WTC11 (cell line): ENCODE measurements at regions not wholly inside any gene's neighbourhood (a gene's known extent, or its start where the extent isn't known, plus 50 kb on each side); places are given as distances from the start of the nearest gene placed in this dataset.

Experiments used
- ATAC-seq: fragments of 200-7000 bp; cut with Tn5 transposase; 2 replicates; pipeline ENCODE4 v1.10.0; 2021; ENCODE audit warnings: mild to moderate bottlenecking, moderate library complexity
- CTCF ChIA-PET: fragments of 300-600 bp; sonication (Branson Sonifier 250); formaldehyde crosslinking; loops from one replicate; lab custom pipeline; 2021; ENCODE audit warnings: antibody characterized with exemption; lab: Charles Lee
- POLR2A ChIA-PET: fragments of 350-600 bp; sonication (Branson Sonifier 250); formaldehyde crosslinking; loops from one replicate; lab custom pipeline; 2021; ENCODE audit warnings: antibody characterized with exemption; lab: Charles Lee
- DNase-seq: peaks from one replicate; pipeline ENCODE4 v3.0.0; 2021; ENCODE audit warnings: low spot score
- H3K27ac Mint-ChIP-seq: 2 replicates; pipeline ENCODE4 v1.8.0; 2021; ENCODE audit warnings: mixed read lengths
- H3K27me3 Mint-ChIP-seq: 2 replicates; pipeline ENCODE4 v1.8.0; 2021; ENCODE audit warnings: low read depth, mild to moderate bottlenecking, moderate library complexity, mixed read lengths
- H3K36me3 Mint-ChIP-seq: 2 replicates; pipeline ENCODE4 v1.8.0; 2021; ENCODE audit warnings: mixed read lengths
- H3K4me1 Mint-ChIP-seq: 2 replicates; pipeline ENCODE4 v1.8.0; 2022; ENCODE audit warnings: mixed read lengths
- H3K4me3 Mint-ChIP-seq: 2 replicates; pipeline ENCODE4 v1.8.0; 2021; ENCODE audit warnings: mild to moderate bottlenecking, moderate library complexity, mixed read lengths
- H3K9me3 Mint-ChIP-seq: 2 replicates; pipeline ENCODE4 v1.8.0; 2021; ENCODE audit warnings: mixed read lengths
- FOXK1 ChIP-seq: sonication (generic); formaldehyde crosslinking; IDR thresholded peaks from 2 replicates; pipeline ENCODE4 v1.8.0; 2022; ENCODE audit warnings: mild to moderate bottlenecking, moderate library complexity, missing genetic modification reagents
- FOXP1 ChIP-seq: sonication (generic); formaldehyde crosslinking; IDR thresholded peaks from 2 replicates; pipeline ENCODE4 v1.8.0; 2022; ENCODE audit warnings: missing genetic modification reagents, mild to moderate bottlenecking, moderate library complexity, borderline replicate concordance
- JAZF1 ChIP-seq: fragments of 250-450 bp; sonication (Bioruptor Pico); IDR thresholded peaks from 2 replicates; pipeline ENCODE4 v1.9.0; 2021; ENCODE audit warnings: moderate library complexity, mild to moderate bottlenecking, inconsistent platforms
- KAT7 ChIP-seq: sonication (generic); formaldehyde crosslinking; IDR thresholded peaks from 2 replicates; pipeline ENCODE4 v1.8.1; 2023; ENCODE audit warnings: missing genetic modification reagents, mild to moderate bottlenecking, borderline replicate concordance
- MYBL2 ChIP-seq: sonication (generic); formaldehyde crosslinking; IDR thresholded peaks from 2 replicates; pipeline ENCODE4 v1.8.1; 2023; ENCODE audit warnings: mild to moderate bottlenecking, moderate library complexity, missing genetic modification reagents
- NFE2L1 ChIP-seq: sonication (generic); formaldehyde crosslinking; IDR thresholded peaks from 2 replicates; pipeline ENCODE4 v1.8.1; 2023; ENCODE audit warnings: missing genetic modification reagents
- NFYB ChIP-seq: sonication (generic); formaldehyde crosslinking; conservative IDR thresholded peaks from 2 replicates; pipeline ENCODE4 v1.8.0; 2022; ENCODE audit warnings: low read depth, missing genetic modification reagents
- NR1H2 ChIP-seq: sonication (generic); formaldehyde crosslinking; IDR thresholded peaks from 2 replicates; pipeline ENCODE4 v1.9.0; 2021; ENCODE audit warnings: mild to moderate bottlenecking, moderate library complexity, missing genetic modification reagents
- NR3C1 ChIP-seq: sonication (generic); formaldehyde crosslinking; conservative IDR thresholded peaks from 2 replicates; pipeline ENCODE4 v1.8.1; 2023; ENCODE audit warnings: low read depth, mild to moderate bottlenecking, missing genetic modification reagents
- OVOL2 ChIP-seq: fragments of 250-450 bp; sonication (Bioruptor Pico); IDR thresholded peaks from 2 replicates; pipeline ENCODE4 v1.9.0; 2021; ENCODE audit warnings: mild to moderate bottlenecking, borderline replicate concordance
- SOX15 ChIP-seq: fragments of 250-450 bp; sonication (Bioruptor Pico); IDR thresholded peaks from 2 replicates; pipeline ENCODE4 v1.9.0; 2021; ENCODE audit warnings: mild to moderate bottlenecking
- SP1 ChIP-seq: sonication (generic); formaldehyde crosslinking; conservative IDR thresholded peaks from 2 replicates; pipeline ENCODE4 v1.8.1; 2022; ENCODE audit warnings: missing genetic modification reagents
- ZNF121 ChIP-seq: sonication (generic); formaldehyde crosslinking; IDR thresholded peaks from 2 replicates; pipeline ENCODE4 v1.8.0; 2023; ENCODE audit warnings: missing genetic modification reagents
- ZNF317 ChIP-seq: sonication (generic); formaldehyde crosslinking; IDR thresholded peaks from 2 replicates; pipeline ENCODE4 v1.8.1; 2023; ENCODE audit warnings: low read depth, mild to moderate bottlenecking, moderate library complexity, missing genetic modification reagents, borderline replicate concordance
- ZNF423 ChIP-seq: fragments of 250-450 bp; sonication (Bioruptor Pico); IDR thresholded peaks from 2 replicates; pipeline ENCODE4 v2.1.2; 2022; ENCODE audit warnings: mild to moderate bottlenecking, moderate library complexity
- TF ChIP-seq, protein P1 (sequence below): fragments of 250-450 bp; sonication (Bioruptor Pico); IDR thresholded peaks from 2 replicates; pipeline ENCODE4 v1.9.0; 2021; ENCODE audit warnings: moderate library complexity, mild to moderate bottlenecking, inconsistent platforms, borderline replicate concordance
- TF ChIP-seq, protein P2 (sequence below): fragments of 250-450 bp; sonication (Bioruptor Pico); IDR thresholded peaks from 2 replicates; pipeline ENCODE4 v1.9.0; 2021; ENCODE audit warnings: mild to moderate bottlenecking
- TF ChIP-seq, protein P3 (sequence below): sonication (generic); formaldehyde crosslinking; IDR thresholded peaks from 2 replicates; pipeline ENCODE4 v1.8.0; 2023; ENCODE audit warnings: mild to moderate bottlenecking, missing genetic modification reagents
- TF ChIP-seq, protein P4 (sequence below): sonication (generic); formaldehyde crosslinking; IDR thresholded peaks from 2 replicates; pipeline ENCODE4 v1.8.0; 2022; ENCODE audit warnings: mild to moderate bottlenecking, missing genetic modification reagents
- TF ChIP-seq, protein P5 (sequence below): sonication (generic); formaldehyde crosslinking; IDR thresholded peaks from 2 replicates; pipeline ENCODE4 v1.8.0; 2023; ENCODE audit warnings: missing genetic modification reagents
- TF ChIP-seq, protein P6 (sequence below): sonication (generic); formaldehyde crosslinking; IDR thresholded peaks from 2 replicates; pipeline ENCODE4 v1.8.1; 2022; ENCODE audit warnings: missing genetic modification reagents, borderline replicate concordance
- TF ChIP-seq, protein P7 (sequence below): fragments of 250-450 bp; sonication (Bioruptor Pico); conservative IDR thresholded peaks from 2 replicates; pipeline ENCODE4 v1.9.0; 2021; ENCODE audit warnings: mild to moderate bottlenecking
- TF ChIP-seq, protein P8 (sequence below): sonication (generic); formaldehyde crosslinking; IDR thresholded peaks from 2 replicates; pipeline ENCODE4 v1.8.0; 2022; ENCODE audit warnings: mild to moderate bottlenecking, missing genetic modification reagents

DNA sequence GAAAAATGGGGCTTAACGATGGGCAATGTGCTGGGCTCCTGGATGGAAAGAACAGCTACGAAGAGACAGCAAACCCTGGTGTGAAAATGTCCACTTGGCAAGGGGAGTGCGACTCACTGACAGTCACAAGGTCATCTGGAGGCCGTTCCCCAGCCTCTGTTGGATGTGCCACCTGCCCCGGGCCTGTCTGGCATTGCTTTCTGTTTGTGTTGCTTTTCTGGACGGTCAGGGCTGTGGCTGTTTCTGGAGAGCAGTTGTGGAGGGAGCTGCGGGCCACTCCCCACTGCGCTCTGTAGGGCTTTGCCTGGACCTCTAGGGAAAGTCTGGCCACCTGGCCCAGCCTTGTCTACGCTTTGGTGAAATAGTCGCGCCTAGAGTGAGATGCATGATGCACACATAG, 185.3 kb downstream of the IRX1 start:
- H3K27ac Mint-ChIP-seq: no peak overlapping the region
- ChIA-PET CTCF (no interaction called here), POLR2A (no interaction called here)
- peaks cover 28% of the 10 kb centered on the region for H3K4me1 Mint-ChIP-seq
- TF ChIP-seq, protein P1, sequence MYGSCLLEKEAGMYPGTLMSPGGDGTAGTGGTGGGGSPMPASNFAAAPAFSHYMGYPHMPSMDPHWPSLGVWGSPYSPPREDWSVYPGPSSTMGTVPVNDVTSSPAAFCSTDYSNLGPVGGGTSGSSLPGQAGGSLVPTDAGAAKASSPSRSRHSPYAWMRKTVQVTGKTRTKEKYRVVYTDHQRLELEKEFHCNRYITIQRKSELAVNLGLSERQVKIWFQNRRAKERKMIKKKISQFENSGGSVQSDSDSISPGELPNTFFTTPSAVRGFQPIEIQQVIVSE (CRISPR knock-in tag): no peak
- TF ChIP-seq, protein P2, sequence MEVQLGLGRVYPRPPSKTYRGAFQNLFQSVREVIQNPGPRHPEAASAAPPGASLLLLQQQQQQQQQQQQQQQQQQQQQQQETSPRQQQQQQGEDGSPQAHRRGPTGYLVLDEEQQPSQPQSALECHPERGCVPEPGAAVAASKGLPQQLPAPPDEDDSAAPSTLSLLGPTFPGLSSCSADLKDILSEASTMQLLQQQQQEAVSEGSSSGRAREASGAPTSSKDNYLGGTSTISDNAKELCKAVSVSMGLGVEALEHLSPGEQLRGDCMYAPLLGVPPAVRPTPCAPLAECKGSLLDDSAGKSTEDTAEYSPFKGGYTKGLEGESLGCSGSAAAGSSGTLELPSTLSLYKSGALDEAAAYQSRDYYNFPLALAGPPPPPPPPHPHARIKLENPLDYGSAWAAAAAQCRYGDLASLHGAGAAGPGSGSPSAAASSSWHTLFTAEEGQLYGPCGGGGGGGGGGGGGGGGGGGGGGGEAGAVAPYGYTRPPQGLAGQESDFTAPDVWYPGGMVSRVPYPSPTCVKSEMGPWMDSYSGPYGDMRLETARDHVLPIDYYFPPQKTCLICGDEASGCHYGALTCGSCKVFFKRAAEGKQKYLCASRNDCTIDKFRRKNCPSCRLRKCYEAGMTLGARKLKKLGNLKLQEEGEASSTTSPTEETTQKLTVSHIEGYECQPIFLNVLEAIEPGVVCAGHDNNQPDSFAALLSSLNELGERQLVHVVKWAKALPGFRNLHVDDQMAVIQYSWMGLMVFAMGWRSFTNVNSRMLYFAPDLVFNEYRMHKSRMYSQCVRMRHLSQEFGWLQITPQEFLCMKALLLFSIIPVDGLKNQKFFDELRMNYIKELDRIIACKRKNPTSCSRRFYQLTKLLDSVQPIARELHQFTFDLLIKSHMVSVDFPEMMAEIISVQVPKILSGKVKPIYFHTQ: no peak
- TF ChIP-seq ZNF317 (CRISPR knock-in tag): no peak
- TF ChIP-seq MYBL2 (CRISPR knock-in tag): no peak
- no peak for TF ChIP-seq NFYB (CRISPR knock-in tag)
- no peak for TF ChIP-seq FOXP1 (CRISPR knock-in tag)
- TF ChIP-seq KAT7 (CRISPR knock-in tag): no peak
- TF ChIP-seq, protein P3, sequence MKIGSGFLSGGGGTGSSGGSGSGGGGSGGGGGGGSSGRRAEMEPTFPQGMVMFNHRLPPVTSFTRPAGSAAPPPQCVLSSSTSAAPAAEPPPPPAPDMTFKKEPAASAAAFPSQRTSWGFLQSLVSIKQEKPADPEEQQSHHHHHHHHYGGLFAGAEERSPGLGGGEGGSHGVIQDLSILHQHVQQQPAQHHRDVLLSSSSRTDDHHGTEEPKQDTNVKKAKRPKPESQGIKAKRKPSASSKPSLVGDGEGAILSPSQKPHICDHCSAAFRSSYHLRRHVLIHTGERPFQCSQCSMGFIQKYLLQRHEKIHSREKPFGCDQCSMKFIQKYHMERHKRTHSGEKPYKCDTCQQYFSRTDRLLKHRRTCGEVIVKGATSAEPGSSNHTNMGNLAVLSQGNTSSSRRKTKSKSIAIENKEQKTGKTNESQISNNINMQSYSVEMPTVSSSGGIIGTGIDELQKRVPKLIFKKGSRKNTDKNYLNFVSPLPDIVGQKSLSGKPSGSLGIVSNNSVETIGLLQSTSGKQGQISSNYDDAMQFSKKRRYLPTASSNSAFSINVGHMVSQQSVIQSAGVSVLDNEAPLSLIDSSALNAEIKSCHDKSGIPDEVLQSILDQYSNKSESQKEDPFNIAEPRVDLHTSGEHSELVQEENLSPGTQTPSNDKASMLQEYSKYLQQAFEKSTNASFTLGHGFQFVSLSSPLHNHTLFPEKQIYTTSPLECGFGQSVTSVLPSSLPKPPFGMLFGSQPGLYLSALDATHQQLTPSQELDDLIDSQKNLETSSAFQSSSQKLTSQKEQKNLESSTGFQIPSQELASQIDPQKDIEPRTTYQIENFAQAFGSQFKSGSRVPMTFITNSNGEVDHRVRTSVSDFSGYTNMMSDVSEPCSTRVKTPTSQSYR: no peak
- TF ChIP-seq NR1H2 (CRISPR knock-in tag): no peak
- TF ChIP-seq, protein P4, sequence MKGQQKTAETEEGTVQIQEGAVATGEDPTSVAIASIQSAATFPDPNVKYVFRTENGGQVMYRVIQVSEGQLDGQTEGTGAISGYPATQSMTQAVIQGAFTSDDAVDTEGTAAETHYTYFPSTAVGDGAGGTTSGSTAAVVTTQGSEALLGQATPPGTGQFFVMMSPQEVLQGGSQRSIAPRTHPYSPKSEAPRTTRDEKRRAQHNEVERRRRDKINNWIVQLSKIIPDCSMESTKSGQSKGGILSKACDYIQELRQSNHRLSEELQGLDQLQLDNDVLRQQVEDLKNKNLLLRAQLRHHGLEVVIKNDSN (CRISPR knock-in tag): no peak
- no peak for TF ChIP-seq NFE2L1
- TF ChIP-seq ZNF423 (CRISPR knock-in tag): no peak
- no peak for TF ChIP-seq OVOL2 (CRISPR knock-in tag)
- TF ChIP-seq, protein P5, sequence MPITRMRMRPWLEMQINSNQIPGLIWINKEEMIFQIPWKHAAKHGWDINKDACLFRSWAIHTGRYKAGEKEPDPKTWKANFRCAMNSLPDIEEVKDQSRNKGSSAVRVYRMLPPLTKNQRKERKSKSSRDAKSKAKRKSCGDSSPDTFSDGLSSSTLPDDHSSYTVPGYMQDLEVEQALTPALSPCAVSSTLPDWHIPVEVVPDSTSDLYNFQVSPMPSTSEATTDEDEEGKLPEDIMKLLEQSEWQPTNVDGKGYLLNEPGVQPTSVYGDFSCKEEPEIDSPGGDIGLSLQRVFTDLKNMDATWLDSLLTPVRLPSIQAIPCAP (CRISPR knock-in tag): no peak
- no peak for TF ChIP-seq SP1
- TF ChIP-seq ZNF121 (CRISPR knock-in tag): no peak
- no peak overlapping the region for H3K4me3 Mint-ChIP-seq
- ATAC-seq: no peak
- no peaks in the 10 kb centered on the region for H3K36me3 Mint-ChIP-seq
- no peak for DNase-seq
- no peaks in the 10 kb centered on the region for H3K9me3 Mint-ChIP-seq
- H3K27me3 Mint-ChIP-seq: no peaks in the 10 kb centered on the region

DNA sequence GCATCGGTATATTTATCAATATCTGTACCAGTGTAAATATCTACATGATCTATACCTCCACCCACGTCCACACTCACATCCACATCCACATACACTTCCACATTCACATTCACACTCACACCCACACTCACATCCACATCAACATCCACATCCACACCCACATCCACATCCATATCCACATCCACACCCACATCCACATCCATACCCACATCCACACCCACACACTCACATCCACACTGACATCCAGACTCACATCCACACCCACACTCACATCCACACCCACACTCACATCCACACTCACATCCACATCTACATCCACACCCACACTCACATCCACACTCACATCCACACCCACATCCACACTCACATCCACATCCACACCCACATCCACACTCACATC, 189.2 kb downstream of the IRX1 start:
- no peaks in the 10 kb centered on the region for H3K9me3 Mint-ChIP-seq
- ATAC-seq: no peak
- CTCF ChIA-PET: no interaction called here

DNA sequence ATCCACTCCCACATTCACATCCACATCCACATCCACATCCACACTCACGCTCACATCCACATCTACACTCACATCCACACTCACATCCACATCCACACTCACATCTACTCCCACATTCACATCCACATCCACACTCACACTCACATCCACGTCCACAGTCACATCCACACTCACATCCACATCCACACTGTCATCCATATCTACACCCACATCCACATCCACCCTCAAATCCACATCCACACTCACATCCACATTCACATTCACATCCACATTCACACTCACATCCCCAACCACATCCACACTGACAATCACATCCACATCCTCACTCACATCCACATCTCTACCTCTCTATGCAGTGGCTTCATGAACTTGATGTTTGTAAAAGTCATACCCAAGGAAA, 190.5 kb downstream of the IRX1 start:
- Mint-ChIP-seq H3K36me3 (no peaks in the 10 kb centered on the region), H3K27ac (no peak overlapping the region), H3K4me3 (no peak overlapping the region), H3K9me3 (no peaks in the 10 kb centered on the region), H3K4me1 (peaks cover 17% of the 10 kb centered on the region), H3K27me3 (peaks cover 4% of the 10 kb centered on the region)
- CTCF ChIA-PET: no interaction called here
- DNase-seq (no peak), ATAC-seq (no peak)
- POLR2A ChIA-PET: no interaction called here
- TF ChIP-seq, protein P6, sequence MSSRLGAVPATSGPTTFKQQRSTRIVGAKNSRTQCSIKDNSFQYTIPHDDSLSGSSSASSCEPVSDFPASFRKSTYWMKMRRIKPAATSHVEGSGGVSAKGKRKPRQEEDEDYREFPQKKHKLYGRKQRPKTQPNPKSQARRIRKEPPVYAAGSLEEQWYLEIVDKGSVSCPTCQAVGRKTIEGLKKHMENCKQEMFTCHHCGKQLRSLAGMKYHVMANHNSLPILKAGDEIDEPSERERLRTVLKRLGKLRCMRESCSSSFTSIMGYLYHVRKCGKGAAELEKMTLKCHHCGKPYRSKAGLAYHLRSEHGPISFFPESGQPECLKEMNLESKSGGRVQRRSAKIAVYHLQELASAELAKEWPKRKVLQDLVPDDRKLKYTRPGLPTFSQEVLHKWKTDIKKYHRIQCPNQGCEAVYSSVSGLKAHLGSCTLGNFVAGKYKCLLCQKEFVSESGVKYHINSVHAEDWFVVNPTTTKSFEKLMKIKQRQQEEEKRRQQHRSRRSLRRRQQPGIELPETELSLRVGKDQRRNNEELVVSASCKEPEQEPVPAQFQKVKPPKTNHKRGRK: no peak
- TF ChIP-seq, protein P7, sequence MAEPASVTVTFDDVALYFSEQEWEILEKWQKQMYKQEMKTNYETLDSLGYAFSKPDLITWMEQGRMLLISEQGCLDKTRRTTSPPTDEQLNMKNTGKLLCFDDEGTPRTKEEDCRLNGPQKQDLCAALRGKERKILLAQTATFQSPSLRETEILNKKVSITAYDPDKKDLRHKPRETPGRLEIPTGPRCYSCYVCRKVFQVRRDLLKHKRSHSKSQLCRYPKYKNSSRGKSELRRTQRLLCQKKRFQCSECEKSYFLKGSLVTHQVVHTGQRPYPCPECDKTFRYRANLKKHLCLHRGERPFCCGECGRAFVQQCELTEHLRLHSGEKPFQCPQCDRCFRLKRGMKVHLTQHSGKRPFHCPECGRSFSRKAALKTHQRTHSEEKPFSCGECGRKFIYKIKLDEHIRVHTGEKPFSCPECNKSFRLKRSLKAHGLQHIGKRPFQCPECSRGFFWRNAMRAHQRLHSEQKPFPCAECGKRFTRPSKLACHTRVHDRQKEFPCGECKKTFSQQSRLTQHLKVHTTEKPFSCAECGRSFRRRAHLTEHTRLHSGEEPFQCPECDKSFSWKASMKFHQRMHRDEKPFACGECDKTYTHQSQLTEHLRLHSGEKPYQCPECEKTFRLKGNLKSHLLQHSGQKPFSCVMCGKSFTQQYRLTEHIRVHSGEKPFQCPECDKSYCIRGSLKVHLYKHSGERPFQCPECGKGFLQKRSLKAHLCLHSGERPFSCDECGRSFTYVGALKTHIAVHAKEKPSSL: no peak
- no peak for TF ChIP-seq JAZF1 (CRISPR knock-in tag)
- no peak for TF ChIP-seq MYBL2 (CRISPR knock-in tag)
- no peak for TF ChIP-seq SOX15 (CRISPR knock-in tag)
- TF ChIP-seq NR3C1 (CRISPR knock-in tag): no peak
- TF ChIP-seq, protein P8, sequence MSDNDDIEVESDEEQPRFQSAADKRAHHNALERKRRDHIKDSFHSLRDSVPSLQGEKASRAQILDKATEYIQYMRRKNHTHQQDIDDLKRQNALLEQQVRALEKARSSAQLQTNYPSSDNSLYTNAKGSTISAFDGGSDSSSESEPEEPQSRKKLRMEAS: no peak

More for the DNA sequence above, 189.2 kb downstream of the IRX1 start:
- Mint-ChIP-seq H3K27me3 (no peaks in the 10 kb centered on the region; the same call in 1 of the 2 replicates), H3K27ac (no peak overlapping the region), H3K4me3 (no peak overlapping the region), H3K4me1 (peaks cover 9% of the 10 kb centered on the region), H3K36me3 (no peaks in the 10 kb centered on the region)
- POLR2A ChIA-PET: no interaction called here
- no peak for DNase-seq
- no peak for TF ChIP-seq FOXK1
